C4-2B (cell line): ENCODE measurements at regions not wholly inside any gene's neighbourhood (a gene's known extent, or its start where the extent isn't known, plus 50 kb on each side); places are given as distances from the start of the nearest gene placed in this dataset.
"Not testable (repeated sequence)": the region's sequence is repeated elsewhere in the genome, so short reads cannot be mapped to it uniquely, and the experiment has no call there.

Source experiments
- H3K27ac ChIP-seq: fragments of 450-650 bp; 2 replicates; pipeline ENCODE4 v1.5.1; 2017
- ZFX ChIP-seq: fragments of 450-650 bp; IDR thresholded peaks from 2 replicates; pipeline ENCODE4 v1.6.1; 2017
- TF ChIP-seq, protein P1 (sequence below): fragments of 450-650 bp; conservative IDR thresholded peaks from 2 replicates; pipeline ENCODE4 v1.5.1; 2017; ENCODE audit warnings: mild to moderate bottlenecking

DNA sequence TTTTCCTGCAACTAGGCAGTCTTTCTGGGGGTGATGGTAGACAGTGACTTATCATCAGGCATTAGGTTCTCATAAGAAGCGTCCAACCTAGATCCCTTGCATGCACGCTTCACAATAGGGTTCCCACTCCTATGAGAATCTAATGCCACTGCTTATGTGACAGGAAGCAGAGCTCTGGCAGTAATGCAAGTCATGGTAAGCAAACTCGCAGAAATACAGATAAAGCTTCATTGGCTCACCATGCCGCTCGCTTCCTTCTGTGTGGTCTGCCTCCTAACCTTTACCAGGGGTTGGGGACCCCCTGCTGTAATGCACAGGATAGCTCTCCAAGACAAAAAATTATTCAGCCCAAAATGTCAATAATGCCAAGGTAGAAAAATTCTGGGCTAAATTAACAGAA, 864.2 kb downstream of the TRHDE start:
- TF ChIP-seq ZFX = no peak
- TF ChIP-seq, protein P1, sequence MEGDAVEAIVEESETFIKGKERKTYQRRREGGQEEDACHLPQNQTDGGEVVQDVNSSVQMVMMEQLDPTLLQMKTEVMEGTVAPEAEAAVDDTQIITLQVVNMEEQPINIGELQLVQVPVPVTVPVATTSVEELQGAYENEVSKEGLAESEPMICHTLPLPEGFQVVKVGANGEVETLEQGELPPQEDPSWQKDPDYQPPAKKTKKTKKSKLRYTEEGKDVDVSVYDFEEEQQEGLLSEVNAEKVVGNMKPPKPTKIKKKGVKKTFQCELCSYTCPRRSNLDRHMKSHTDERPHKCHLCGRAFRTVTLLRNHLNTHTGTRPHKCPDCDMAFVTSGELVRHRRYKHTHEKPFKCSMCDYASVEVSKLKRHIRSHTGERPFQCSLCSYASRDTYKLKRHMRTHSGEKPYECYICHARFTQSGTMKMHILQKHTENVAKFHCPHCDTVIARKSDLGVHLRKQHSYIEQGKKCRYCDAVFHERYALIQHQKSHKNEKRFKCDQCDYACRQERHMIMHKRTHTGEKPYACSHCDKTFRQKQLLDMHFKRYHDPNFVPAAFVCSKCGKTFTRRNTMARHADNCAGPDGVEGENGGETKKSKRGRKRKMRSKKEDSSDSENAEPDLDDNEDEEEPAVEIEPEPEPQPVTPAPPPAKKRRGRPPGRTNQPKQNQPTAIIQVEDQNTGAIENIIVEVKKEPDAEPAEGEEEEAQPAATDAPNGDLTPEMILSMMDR = no peak

DNA sequence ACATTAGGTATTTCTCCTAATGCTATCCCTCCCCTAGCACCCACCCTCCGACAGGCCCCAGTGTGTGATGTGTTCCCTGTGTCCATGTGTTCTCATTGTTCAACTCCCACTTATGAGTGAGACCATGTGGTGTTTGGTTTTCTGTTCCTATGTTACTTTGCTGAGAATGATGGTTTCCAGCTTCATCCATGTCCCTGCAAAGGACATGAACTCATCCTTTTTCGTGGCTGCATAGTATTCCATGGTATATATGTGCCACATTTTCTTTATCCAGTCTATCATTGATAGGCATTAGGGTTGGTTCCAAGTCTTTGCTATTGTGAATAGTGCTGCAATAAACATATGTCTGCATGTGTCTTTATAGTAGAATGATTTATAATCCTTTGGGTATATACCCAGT, 867.5 kb downstream of the TRHDE start:
- H3K27ac ChIP-seq = not testable (repeated sequence)

More for the DNA sequence above, 864.2 kb downstream of the TRHDE start:
- H3K27ac ChIP-seq = no peak overlapping the region

DNA sequence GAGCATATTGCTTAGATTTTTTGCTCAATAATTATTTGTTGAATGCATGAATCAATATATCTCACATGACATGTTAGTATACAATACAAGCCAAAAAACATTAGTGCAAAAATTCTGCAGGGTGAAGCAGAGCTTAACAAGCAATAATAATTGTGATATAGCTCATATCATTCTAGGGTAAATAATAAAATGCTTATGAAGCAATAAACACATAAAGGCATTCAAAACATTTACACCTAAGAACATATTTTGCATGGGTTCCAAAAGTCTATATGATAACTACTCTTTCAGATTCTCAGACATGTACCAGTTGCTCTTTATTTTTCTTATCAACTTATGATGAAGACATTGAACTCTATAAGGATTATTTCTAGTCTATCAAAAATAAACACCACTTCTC, 886.2 kb downstream of the TRHDE start:
- H3K27ac ChIP-seq = no peak overlapping the region
- no peak for TF ChIP-seq ZFX

DNA sequence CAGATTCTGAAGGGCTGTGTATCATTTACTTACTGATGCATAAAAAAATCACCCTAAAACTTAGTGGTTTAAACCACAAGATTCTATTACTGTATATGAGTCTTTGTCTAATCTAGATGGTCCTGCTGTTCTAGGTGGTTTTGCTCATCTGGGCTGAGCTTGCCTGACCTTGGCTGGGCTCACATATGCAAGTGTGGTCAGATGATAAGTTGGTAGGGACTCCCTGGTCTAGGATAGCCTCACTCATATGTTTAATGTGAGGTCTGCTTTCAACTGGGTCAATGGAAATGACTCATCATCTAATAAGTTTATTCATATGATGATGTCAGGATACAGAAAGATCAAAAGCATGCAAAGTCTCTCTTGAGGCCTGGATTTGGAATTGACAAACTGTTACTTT, 887.8 kb downstream of the TRHDE start:
- TF ChIP-seq ZFX = no peak
- TF ChIP-seq, protein P1 = no peak
- no peak overlapping the region for H3K27ac ChIP-seq

DNA sequence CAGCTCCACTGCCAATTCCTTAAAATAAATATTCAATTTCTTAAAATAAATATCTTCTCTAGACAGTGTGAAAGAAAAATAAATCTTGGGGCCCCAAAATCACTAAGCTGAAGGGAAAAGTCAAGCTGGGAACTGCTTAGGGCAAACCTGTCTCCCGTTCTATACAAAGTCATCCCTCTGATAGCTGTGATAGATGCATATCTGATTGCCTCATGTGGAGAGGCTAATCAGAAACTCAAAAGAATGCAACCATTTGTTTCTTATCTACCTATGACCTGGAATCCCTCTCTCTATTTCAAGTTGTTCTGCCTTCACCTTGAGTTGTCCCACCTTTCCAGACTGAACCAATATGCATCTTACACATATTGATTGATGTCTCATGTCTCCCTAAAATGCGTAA, 889.8 kb downstream of the TRHDE start:
- H3K27ac ChIP-seq = no peak overlapping the region
- TF ChIP-seq, protein P1 = no peak
- no peak for TF ChIP-seq ZFX

DNA sequence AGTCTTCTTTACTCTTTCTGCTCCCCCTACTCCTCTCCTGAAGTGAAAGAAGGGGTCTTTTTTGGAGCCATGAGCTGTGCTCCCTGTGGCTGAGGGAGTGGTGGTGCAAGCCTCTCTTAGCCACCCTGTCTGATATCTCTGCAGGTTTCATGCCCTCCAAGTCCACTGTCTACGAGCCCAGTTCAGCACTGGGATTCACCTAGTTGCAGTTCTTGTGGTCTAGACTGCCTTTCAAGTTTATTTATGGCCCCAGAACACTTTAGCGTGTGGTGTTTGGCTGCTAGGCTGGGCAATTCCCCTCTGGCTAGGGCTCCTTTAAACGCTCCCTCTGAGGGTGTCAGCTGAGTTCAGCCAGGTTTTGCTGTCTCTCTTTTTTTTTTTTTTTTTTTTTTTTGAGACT, 908.6 kb downstream of the TRHDE start:
- H3K27ac ChIP-seq = no peak overlapping the region
- no peak for TF ChIP-seq ZFX
- TF ChIP-seq, protein P1 = no peak

DNA sequence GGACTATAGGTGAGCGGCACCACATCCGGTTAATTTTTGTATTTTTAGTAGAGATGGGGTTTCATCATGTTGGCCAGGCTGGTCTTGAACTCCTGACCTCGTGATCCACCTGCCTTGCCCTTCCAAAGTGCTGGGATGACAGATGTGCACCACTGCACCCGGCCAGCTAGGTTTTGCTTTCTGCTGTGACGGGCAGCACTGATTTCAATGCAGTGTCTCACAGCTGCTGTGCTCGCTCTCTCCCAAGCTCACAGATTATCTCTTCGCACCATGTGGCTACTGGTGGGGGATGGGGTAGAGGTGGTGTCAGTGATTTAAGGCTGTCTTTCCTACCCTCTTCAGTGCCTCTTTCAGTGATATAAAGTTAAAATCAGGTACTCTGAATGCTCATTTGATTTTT, 909.1 kb downstream of the TRHDE start:
- H3K27ac ChIP-seq = no peak overlapping the region
- TF ChIP-seq ZFX = no peak
- TF ChIP-seq, protein P1 = no peak

DNA sequence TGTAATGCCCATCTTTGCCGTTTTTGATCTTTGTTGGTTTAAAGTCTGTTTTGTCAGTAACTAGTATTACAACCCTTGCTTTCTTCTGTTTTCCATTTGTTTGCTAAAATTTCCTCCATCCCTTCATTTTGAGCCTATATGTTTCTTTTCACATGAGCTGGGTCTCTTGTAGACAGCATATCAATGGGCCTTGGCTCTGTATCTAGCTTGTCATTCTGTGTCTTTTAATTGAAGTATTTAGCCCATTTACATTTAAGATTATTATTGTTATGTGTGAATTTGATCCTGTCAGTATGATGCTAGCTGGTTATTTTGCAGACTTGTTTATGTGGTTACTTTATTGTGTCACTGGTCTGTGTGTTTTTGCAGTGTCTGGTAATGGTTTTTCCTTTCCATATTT, 913.2 kb downstream of the TRHDE start:
- no peak overlapping the region for H3K27ac ChIP-seq
- TF ChIP-seq, protein P1 = no peak
- TF ChIP-seq ZFX = no peak

DNA sequence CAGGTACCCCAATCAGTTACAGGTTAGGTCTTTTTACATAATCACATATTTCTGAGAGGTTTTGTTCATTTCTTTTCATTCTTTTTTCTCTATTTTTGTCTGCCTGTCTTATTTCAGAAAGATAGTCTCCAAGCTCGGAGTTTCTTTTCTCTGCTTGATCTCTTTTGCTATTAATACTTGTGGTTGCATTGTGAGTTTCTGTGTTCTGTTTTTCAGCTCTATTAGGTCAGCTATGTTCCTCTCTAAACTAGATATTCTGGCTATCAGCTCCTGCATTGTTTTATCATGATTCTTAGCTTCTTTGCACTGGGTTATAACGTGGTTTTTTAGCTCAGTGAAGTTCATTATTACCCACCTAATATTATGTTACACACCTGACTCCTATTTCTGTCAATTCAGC, 914.1 kb downstream of the TRHDE start:
- TF ChIP-seq, protein P1 = no peak
- no peak for TF ChIP-seq ZFX
- no peak overlapping the region for H3K27ac ChIP-seq
